ENCODE measurements at regions not wholly inside any gene's neighbourhood (a gene's known extent, or its start where the extent isn't known, plus 50 kb on each side); places are given as distances from the start of the nearest gene placed in this dataset.
"Not testable (repeated sequence)": the region's sequence is repeated elsewhere in the genome, so short reads cannot be mapped to it uniquely, and the experiment has no call there.

GRCh38 chr17:22095414-22095813 is 403.1 kb downstream of the KCNJ18 start:
- H3K4me1 Mint-ChIP-seq (ENCODE audit: unreplicated experiment); H3K27me3 Mint-ChIP-seq (ENCODE audit: unreplicated experiment); H3K4me3 Mint-ChIP-seq (ENCODE audit: unreplicated experiment); H3K27ac Mint-ChIP-seq (ENCODE audit: unreplicated experiment); H3K36me3 Mint-ChIP-seq (ENCODE audit: low read depth, unreplicated experiment); H3K9me3 Mint-ChIP-seq (ENCODE audit: unreplicated experiment); DNase-seq (ENCODE audit: low spot score): not testable (repeated sequence)

DNA sequence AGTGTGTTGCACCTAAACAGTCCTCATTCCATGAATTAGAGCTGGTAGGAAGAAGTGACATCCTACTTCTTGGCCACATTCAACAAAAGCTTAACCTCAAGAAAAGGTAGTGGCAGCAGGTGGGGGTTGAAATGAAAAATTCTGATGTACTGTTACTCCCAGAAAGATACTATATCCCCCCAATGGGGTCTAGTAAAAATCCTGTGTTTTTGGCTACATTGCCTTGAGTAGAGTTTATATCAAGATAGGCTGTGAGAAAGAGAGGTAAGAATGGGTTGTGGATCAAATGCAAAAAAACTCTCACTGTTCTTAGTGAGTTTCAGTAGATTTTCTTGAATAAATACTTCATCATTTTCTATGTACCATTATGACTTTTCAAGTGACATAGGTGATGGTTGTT is 407.3 kb downstream of the KCNJ18 start:
- not testable (repeated sequence) for H3K36me3 Mint-ChIP-seq (ENCODE audit: low read depth, unreplicated experiment); DNase-seq (ENCODE audit: low spot score); H3K4me1 Mint-ChIP-seq (ENCODE audit: unreplicated experiment); H3K9me3 Mint-ChIP-seq (ENCODE audit: unreplicated experiment); H3K27ac Mint-ChIP-seq (ENCODE audit: unreplicated experiment); H3K27me3 Mint-ChIP-seq (ENCODE audit: unreplicated experiment); H3K4me3 Mint-ChIP-seq (ENCODE audit: unreplicated experiment)

- no peak overlapping the region for H3K27ac Mint-ChIP-seq (ENCODE audit: unreplicated experiment)
- H3K4me1 Mint-ChIP-seq (ENCODE audit: unreplicated experiment), result no peaks in the 10 kb centered on the region
- no peaks in the 10 kb centered on the region for H3K9me3 Mint-ChIP-seq (ENCODE audit: unreplicated experiment)
Observed at GRCh38 chr17:22102177-22102576, 409.9 kb downstream of the KCNJ18 start.

GRCh38 chr17:22116720-22117119 is 424.4 kb downstream of the KCNJ18 start:
- not testable (repeated sequence) for H3K4me1 Mint-ChIP-seq (ENCODE audit: unreplicated experiment); H3K27me3 Mint-ChIP-seq (ENCODE audit: unreplicated experiment); H3K9me3 Mint-ChIP-seq (ENCODE audit: unreplicated experiment); DNase-seq (ENCODE audit: low spot score); H3K36me3 Mint-ChIP-seq (ENCODE audit: low read depth, unreplicated experiment); H3K27ac Mint-ChIP-seq (ENCODE audit: unreplicated experiment); H3K4me3 Mint-ChIP-seq (ENCODE audit: unreplicated experiment)

More at GRCh38 chr17:22102177-22102576, 409.9 kb downstream of the KCNJ18 start:
- TF ChIP-seq CTCF (IDR thresholded peaks at IDR 0.05; ENCODE audit: unreplicated experiment), result no peak
- Mint-ChIP-seq H3K27me3 (ENCODE audit: unreplicated experiment) (no peaks in the 10 kb centered on the region), H3K36me3 (ENCODE audit: low read depth, unreplicated experiment) (no peaks in the 10 kb centered on the region), H3K4me3 (ENCODE audit: unreplicated experiment) (no peak overlapping the region)
- no peak for DNase-seq (ENCODE audit: low spot score)

DNA sequence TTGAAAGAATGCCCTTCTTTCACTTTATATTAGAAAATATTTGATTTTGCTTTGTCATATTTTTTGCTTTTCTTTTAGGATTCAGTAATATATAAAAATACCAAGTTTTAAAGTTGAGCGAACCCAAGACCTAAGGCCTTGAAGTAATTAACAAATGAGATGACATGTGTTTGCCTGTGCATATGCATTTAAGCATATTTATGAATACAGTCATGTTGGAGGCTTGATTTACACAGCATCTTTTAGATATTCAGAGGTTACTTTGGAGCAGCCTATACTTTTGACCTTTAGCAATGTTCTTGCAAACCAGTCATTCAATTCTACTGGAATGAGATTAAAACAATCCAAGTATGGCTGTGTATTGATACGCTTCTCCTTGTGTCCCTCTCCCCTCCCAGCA is 425.1 kb downstream of the KCNJ18 start:
- not testable (repeated sequence) for H3K36me3 Mint-ChIP-seq (ENCODE audit: low read depth, unreplicated experiment); H3K4me1 Mint-ChIP-seq (ENCODE audit: unreplicated experiment); H3K27me3 Mint-ChIP-seq (ENCODE audit: unreplicated experiment); DNase-seq (ENCODE audit: low spot score); H3K27ac Mint-ChIP-seq (ENCODE audit: unreplicated experiment); H3K4me3 Mint-ChIP-seq (ENCODE audit: unreplicated experiment); H3K9me3 Mint-ChIP-seq (ENCODE audit: unreplicated experiment)

DNA sequence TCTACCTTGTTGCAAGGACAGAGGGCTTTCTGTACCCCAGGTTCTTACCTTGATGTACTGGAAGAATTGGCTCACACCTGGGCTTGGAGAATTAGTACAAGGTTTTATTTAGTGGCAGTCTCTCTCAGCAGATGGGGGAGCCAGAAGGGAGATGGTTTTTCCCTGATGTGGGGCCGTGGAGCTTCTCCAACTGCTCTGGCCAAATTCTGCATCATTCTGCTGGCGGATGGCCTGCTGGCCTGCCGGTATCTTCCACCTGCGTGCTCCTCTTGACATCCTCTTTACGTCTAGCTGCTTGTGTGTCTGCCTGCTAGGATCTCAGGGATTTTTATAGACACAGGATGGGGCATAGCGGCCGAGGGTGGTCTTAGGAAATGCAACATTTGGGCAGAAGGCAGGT is 426.7 kb downstream of the KCNJ18 start:
- not testable (repeated sequence) for H3K9me3 Mint-ChIP-seq (ENCODE audit: unreplicated experiment); H3K27me3 Mint-ChIP-seq (ENCODE audit: unreplicated experiment); H3K4me1 Mint-ChIP-seq (ENCODE audit: unreplicated experiment); DNase-seq (ENCODE audit: low spot score); H3K36me3 Mint-ChIP-seq (ENCODE audit: low read depth, unreplicated experiment); H3K27ac Mint-ChIP-seq (ENCODE audit: unreplicated experiment); H3K4me3 Mint-ChIP-seq (ENCODE audit: unreplicated experiment)

DNA sequence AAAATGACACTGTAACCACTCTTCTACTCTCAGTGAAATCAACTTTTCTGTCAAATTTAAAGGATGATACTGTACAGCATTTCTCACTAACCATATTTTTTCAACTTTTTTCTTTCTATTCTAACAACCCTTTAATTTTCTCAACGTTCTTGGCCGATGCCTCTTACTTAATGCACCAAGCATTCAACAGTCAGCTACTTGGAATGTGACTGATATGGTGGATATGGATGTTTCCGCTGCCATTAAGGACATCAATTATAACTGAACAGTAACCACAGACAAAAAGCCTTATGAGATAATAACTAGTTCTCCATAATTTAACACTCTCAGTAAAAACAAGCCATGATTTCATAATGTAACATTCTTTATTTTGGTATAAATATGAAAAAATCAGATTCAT is 427.4 kb downstream of the KCNJ18 start:
- H3K9me3 Mint-ChIP-seq (ENCODE audit: unreplicated experiment); H3K27ac Mint-ChIP-seq (ENCODE audit: unreplicated experiment); H3K36me3 Mint-ChIP-seq (ENCODE audit: low read depth, unreplicated experiment); H3K4me1 Mint-ChIP-seq (ENCODE audit: unreplicated experiment); H3K27me3 Mint-ChIP-seq (ENCODE audit: unreplicated experiment); DNase-seq (ENCODE audit: low spot score); H3K4me3 Mint-ChIP-seq (ENCODE audit: unreplicated experiment): not testable (repeated sequence)

DNA sequence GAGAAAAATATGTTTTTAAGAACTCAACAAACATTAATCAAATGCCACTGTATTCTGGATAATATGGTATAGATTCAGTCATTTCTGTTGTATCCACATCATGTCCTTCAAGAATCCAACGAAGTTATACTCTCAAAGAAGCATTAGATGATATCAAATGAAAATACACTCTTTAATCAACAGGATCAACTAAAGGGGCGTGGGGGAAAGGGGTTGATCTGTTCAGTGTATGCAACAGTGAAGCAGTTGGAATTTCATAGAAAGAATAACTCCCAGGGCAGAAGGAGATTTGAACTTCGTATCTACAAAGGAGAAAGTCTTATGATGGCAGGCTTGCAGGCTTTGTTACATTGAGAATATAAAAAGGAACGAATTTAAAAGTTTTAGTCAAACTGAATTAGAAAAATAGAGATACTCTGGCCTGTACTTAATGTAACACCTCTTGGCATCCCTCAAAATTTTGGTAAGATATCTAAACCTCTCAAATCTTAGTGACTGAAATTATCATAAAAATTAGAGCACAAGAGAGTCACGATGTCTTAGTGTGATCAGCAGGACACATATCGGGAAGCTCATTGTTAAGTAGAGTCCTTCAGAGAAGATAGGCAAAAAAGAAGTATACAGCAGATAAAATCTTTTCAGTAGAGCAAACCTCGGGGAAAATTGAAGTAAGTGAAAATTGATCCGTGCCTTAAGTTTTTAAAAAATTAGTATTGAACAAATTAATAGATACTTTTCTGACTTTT is 431.4 kb downstream of the KCNJ18 start:
- H3K36me3 Mint-ChIP-seq (ENCODE audit: low read depth, unreplicated experiment), result no peaks in the 10 kb centered on the region

More for the DNA sequence above, 431.4 kb downstream of the KCNJ18 start:
- Mint-ChIP-seq H3K4me3 (ENCODE audit: unreplicated experiment) (no peak overlapping the region), H3K4me1 (ENCODE audit: unreplicated experiment) (no peaks in the 10 kb centered on the region), H3K27ac (ENCODE audit: unreplicated experiment) (no peak overlapping the region), H3K9me3 (ENCODE audit: unreplicated experiment) (no peaks in the 10 kb centered on the region), H3K27me3 (ENCODE audit: unreplicated experiment) (no peaks in the 10 kb centered on the region)
- no peak for DNase-seq (ENCODE audit: low spot score)
- TF ChIP-seq CTCF (IDR thresholded peaks at IDR 0.05; ENCODE audit: unreplicated experiment), result no peak
